HCT116 (cell line): ENCODE measurements at regions not wholly inside any gene's neighbourhood (a gene's known extent, or its start where the extent isn't known, plus 50 kb on each side); places are given as distances from the start of the nearest gene placed in this dataset.

ENCODE experiments used
- ATAC-seq: fragments of 200-7000 bp; cut with Tn5 transposase; 2 replicates; pipeline ENCODE4 v1.9.1; 2020; ENCODE audit warnings: mild to moderate bottlenecking, moderate library complexity
- BruUV-seq: library from RNA; stranded (reverse); fragments of 400-500 nt; replicated peaks from 2 replicates; lab custom pipeline; 2021; lab: Mats Ljungman, UMichigan
- CTCF ChIA-PET: fragments of 300-600 bp; sonication (Branson Sonifier 250); formaldehyde crosslinking; loops from one replicate; lab custom pipeline; 2021; ENCODE audit warnings: antibody characterized with exemption; lab: Charles Lee
- POLR2A ChIA-PET: fragments of 300-600, 350-600 bp; sonication (Branson Sonifier 250); formaldehyde crosslinking; loops from one replicate; lab custom pipeline; 2021; ENCODE audit warnings: antibody characterized with exemption; lab: Charles Lee
- RAD21 ChIA-PET, 2 experiments: fragments of 300-600 bp; sonication (Branson Sonifier 250); formaldehyde crosslinking; loops; one replicate each; lab custom pipeline; 2023; ENCODE audit warnings: low total read pairs in 2 of 2; ENCODE audit not compliant: uncharacterized antibody in 2 of 2, unreplicated experiment in 2 of 2, low non-redundant PET in 1 of 2; lab: Charles Lee
- DNase-seq: peaks from one replicate; pipeline ENCODE4 v3.0.0-alpha.2; 2010; ENCODE audit warnings: low read depth, low spot score
- H2AFZ ChIP-seq: fragments of 200-600 bp; shearing (Covaris generic), sonication (generic); 2 replicates; pipeline ENCODE4 v1.6.1; 2017; ENCODE audit warnings: low read depth, mixed run types, mixed read lengths, antibody characterized with exemption, low read length; ENCODE audit not compliant: poor library complexity, severe bottlenecking
- H3K27ac ChIP-seq: 2 replicates; pipeline ENCODE4 v1.5.1; 2012; ENCODE audit warnings: low read depth, low read length
- H3K27me3 ChIP-seq: fragments of 200-600 bp; sonication (generic); 2 replicates; pipeline ENCODE4 v1.6.1; 2016; ENCODE audit warnings: mixed run types, low read length, mixed read lengths; ENCODE audit not compliant: insufficient read depth
- H3K36me3 ChIP-seq, 2 experiments: fragments of 200-500 bp in 1 of 2; fragments of 200-600 bp in 1 of 2; sonication (Bioruptor generic) in 1 of 2; sonication (generic) in 1 of 2; 2 replicates each; pipeline versions ENCODE4 v1.5.1 to v1.6.1; 2014 to 2016; ENCODE audit warnings: low read length in 2 of 2, inconsistent platforms in 1 of 2, mixed read lengths in 1 of 2, mixed run types in 1 of 2; ENCODE audit not compliant: insufficient read depth in 2 of 2, control insufficient read depth in 1 of 2
- H3K4me1 ChIP-seq, 2 experiments: fragments of 200-600 bp in 1 of 2; sonication (generic) in 1 of 2; 2 replicates each; pipeline versions ENCODE4 v1.5.1 to v1.6.1; 2012 to 2017; ENCODE audit warnings: low read length in 2 of 2, inconsistent platforms in 1 of 2, mild to moderate bottlenecking in 1 of 2, mixed read lengths in 1 of 2, mixed run types in 1 of 2, moderate library complexity in 1 of 2; ENCODE audit not compliant: insufficient read depth in 2 of 2, control insufficient read depth in 1 of 2
- H3K4me2 ChIP-seq: fragments of 200-600 bp; sonication (generic); 2 replicates; pipeline ENCODE4 v1.6.1; 2017; ENCODE audit warnings: mixed run types, low read length, mixed read lengths
- H3K4me3 ChIP-seq, 2 experiments: fragments of 200-600 bp in 1 of 2; sonication (generic) in 1 of 2; replicated peaks in 1 of 2; 2 replicates each; pipeline ENCODE4 v1.5.1; 2011 to 2016; ENCODE audit warnings: low read length in 2 of 2, control low read depth in 1 of 2, low read depth in 1 of 2, mild to moderate bottlenecking in 1 of 2, mixed read lengths in 1 of 2, mixed run types in 1 of 2
- H3K79me2 ChIP-seq: fragments of 200-600 bp; sonication (generic); 2 replicates; pipeline ENCODE4 v1.6.1; 2017; ENCODE audit warnings: mild to moderate bottlenecking, mixed run types, low read length, moderate library complexity, mixed read lengths; ENCODE audit not compliant: insufficient read depth
- H3K9ac ChIP-seq: fragments of 200-600 bp; sonication (generic); 2 replicates; pipeline ENCODE4 v1.6.1; 2016; ENCODE audit warnings: low read length, mixed read lengths
- H3K9me2 ChIP-seq: fragments of 200-600 bp; sonication (generic), shearing (Covaris generic); 2 replicates; pipeline ENCODE4 v1.6.1; 2017; ENCODE audit warnings: mixed run types, mild to moderate bottlenecking, moderate library complexity; ENCODE audit not compliant: insufficient read depth
- H3K9me3 ChIP-seq, 2 experiments: fragments of 200-500 bp in 1 of 2; fragments of 200-600 bp in 1 of 2; sonication (Bioruptor generic) in 1 of 2; sonication (generic) in 1 of 2; 2 replicates each; pipeline ENCODE4 v1.6.1; 2014 to 2017; ENCODE audit warnings: low read length in 2 of 2, mixed read lengths in 2 of 2, inconsistent platforms in 1 of 2, low read depth in 1 of 2, mild to moderate bottlenecking in 1 of 2, mixed run types in 1 of 2, moderate library complexity in 1 of 2; ENCODE audit not compliant: control insufficient read depth in 1 of 2, insufficient read depth in 1 of 2
- H4K20me1 ChIP-seq: fragments of 200-600 bp; sonication (generic), shearing (Covaris generic); 2 replicates; pipeline ENCODE4 v1.6.1; 2017; ENCODE audit warnings: mixed run types, mild to moderate bottlenecking, moderate library complexity; ENCODE audit not compliant: insufficient read depth
- CBX3 ChIP-seq: IDR thresholded peaks from 2 replicates; pipeline ENCODE4 v1.6.1; 2012; ENCODE audit warnings: low read depth
- FOSL1 ChIP-seq: IDR thresholded peaks from 2 replicates; pipeline ENCODE4 v1.6.1; 2012; ENCODE audit warnings: low read depth
- RAD21 ChIP-seq: IDR thresholded peaks from 2 replicates; pipeline ENCODE4 v1.6.1; 2012; ENCODE audit warnings: low read depth, mild to moderate bottlenecking
- SIN3A ChIP-seq: IDR thresholded peaks from 2 replicates; pipeline ENCODE4 v1.6.1; 2012; ENCODE audit warnings: low read depth
- SP1 ChIP-seq: IDR thresholded peaks from 2 replicates; pipeline ENCODE4 v1.6.1; 2012; ENCODE audit warnings: low read depth
- YY1 ChIP-seq: IDR thresholded peaks from 2 replicates; pipeline ENCODE4 v1.6.1; 2011; ENCODE audit warnings: low read length, low read depth, moderate library complexity, mild to moderate bottlenecking; ENCODE audit not compliant: insufficient replicate concordance; ENCODE audit errors: extremely low read depth
- ZBTB33 ChIP-seq: IDR thresholded peaks from 2 replicates; pipeline ENCODE4 v1.6.1; 2011; ENCODE audit warnings: mild to moderate bottlenecking, low read length, moderate library complexity; ENCODE audit not compliant: insufficient replicate concordance; ENCODE audit errors: extremely low read depth
- ZNF274 ChIP-seq: fragments of 200-500 bp; sonication (Bioruptor generic); IDR thresholded peaks from 2 replicates; pipeline ENCODE4 v1.6.1; 2014; ENCODE audit warnings: mild to moderate bottlenecking, low read depth, low read length, inconsistent platforms
- intact Hi-C: fragments of 100-400 bp; cut with micrococcal nuclease; formaldehyde crosslinking; loops from 2 replicates; pipeline ENCODE4 v1.10.0; 2022
- TF ChIP-seq, protein P1 (sequence below), 3 experiments: fragments of 200-600 bp in 1 of 3; sonication (generic) in 1 of 3; IDR thresholded peaks in 2 of 3; conservative IDR thresholded peaks in 1 of 3; 2 replicates each; pipeline ENCODE4 v1.5.1; 2012 to 2017; ENCODE audit warnings: low read depth in 2 of 3, low read length in 2 of 3, antibody characterized with exemption in 1 of 3, borderline replicate concordance in 1 of 3, control low read depth in 1 of 3, mild to moderate bottlenecking in 1 of 3, mixed read lengths in 1 of 3, mixed run types in 1 of 3, moderate library complexity in 1 of 3; ENCODE audit not compliant: insufficient read depth in 1 of 3

DNA sequence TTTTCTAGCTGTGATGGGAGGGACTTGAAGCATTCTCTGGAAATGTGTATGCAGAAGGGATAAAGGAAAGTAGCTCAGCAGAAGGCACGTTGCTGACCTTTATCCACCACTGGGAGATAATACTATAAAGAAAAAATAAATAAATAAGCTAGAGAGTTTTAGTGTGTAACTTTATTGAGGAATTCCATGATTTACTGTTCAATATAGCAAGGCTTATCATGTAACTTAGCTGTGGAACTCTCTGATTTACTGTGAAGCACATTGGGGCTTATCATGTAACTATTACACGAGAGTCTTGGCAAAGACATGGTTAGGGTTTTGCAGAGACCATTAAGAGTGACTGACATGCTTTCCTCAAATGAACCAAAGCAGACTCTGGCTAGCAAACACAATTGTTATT, 316.1 kb upstream of the SNX7 start:
- Histone ChIP-seq H3K27me3 (no peaks in the 10 kb centered on the region), H3K79me2 (no peaks in the 10 kb centered on the region), H3K27ac (no peak overlapping the region), H3K9me2 (no peaks in the 10 kb centered on the region), H3K9ac (no peak overlapping the region), H3K4me2 (no peak overlapping the region), H3K9me3 (no peaks in the 10 kb centered on the region), H3K4me1 (no peaks in the 10 kb centered on the region), H3K4me3 (no peak overlapping the region), H2AFZ (no peak overlapping the region), H3K36me3 (no peaks in the 10 kb centered on the region), H4K20me1 (no peaks in the 10 kb centered on the region)
- CTCF ChIA-PET, result no interaction called here
- RAD21 ChIA-PET, result no interaction called here
- POLR2A ChIA-PET, result no interaction called here
- no peak for ATAC-seq
- no TSS peak for BruUV-seq
- TF ChIP-seq SP1, result no peak
- TF ChIP-seq, protein P1, sequence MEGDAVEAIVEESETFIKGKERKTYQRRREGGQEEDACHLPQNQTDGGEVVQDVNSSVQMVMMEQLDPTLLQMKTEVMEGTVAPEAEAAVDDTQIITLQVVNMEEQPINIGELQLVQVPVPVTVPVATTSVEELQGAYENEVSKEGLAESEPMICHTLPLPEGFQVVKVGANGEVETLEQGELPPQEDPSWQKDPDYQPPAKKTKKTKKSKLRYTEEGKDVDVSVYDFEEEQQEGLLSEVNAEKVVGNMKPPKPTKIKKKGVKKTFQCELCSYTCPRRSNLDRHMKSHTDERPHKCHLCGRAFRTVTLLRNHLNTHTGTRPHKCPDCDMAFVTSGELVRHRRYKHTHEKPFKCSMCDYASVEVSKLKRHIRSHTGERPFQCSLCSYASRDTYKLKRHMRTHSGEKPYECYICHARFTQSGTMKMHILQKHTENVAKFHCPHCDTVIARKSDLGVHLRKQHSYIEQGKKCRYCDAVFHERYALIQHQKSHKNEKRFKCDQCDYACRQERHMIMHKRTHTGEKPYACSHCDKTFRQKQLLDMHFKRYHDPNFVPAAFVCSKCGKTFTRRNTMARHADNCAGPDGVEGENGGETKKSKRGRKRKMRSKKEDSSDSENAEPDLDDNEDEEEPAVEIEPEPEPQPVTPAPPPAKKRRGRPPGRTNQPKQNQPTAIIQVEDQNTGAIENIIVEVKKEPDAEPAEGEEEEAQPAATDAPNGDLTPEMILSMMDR (IDR thresholded peaks at IDR 0.05 in 2 of 3, conservative IDR thresholded peaks at IDR 0.05 in 1 of 3; ENCODE audit: borderline replicate concordance in 1 of 3, insufficient read depth in 1 of 3, low read depth in 2 of 3, low read length in 2 of 3), result no peak
- TF ChIP-seq FOSL1, result no peak
- TF ChIP-seq ZBTB33, result no peak
- TF ChIP-seq SIN3A, result no peak
- no peak for TF ChIP-seq YY1
- TF ChIP-seq CBX3, result no peak
- TF ChIP-seq ZNF274, result no peak
- no peak for TF ChIP-seq RAD21
- no peak for DNase-seq
- intact Hi-C loops, result no loop called here
